CD8-positive, alpha-beta memory T cell (primary cell): ENCODE measurements at regions not wholly inside any gene's neighbourhood (a gene's known extent, or its start where the extent isn't known, plus 50 kb on each side); places are given as distances from the start of the nearest gene placed in this dataset.

ENCODE experiments used
- CTCF ChIA-PET: fragments of 350-600 bp; sonication (Branson Sonifier 250); formaldehyde crosslinking; loops from one replicate; lab custom pipeline; 2021; ENCODE audit warnings: antibody characterized with exemption; lab: Charles Lee
- POLR2A ChIA-PET: fragments of 350-600 bp; sonication (Branson Sonifier 250); formaldehyde crosslinking; loops from one replicate; lab custom pipeline; 2021; ENCODE audit warnings: antibody characterized with exemption; lab: Charles Lee
- DNase-seq, 5 donors: peaks; one replicate each; pipeline versions ENCODE4 v3.0.0 to v3.0.0-alpha.2; 2020 to 2022; ENCODE audit warnings: mixed read lengths in 1 of 5
- H3K27ac ChIP-seq: one replicate; pipeline ENCODE4 v1.7.0; 2013; ENCODE audit warnings: low read depth, mild to moderate bottlenecking, low read length, moderate library complexity
- H3K27me3 ChIP-seq: 2 replicates; pipeline ENCODE4 v1.7.0; 2013; ENCODE audit warnings: low read length, mild to moderate bottlenecking; ENCODE audit not compliant: insufficient read depth, poor library complexity, severe bottlenecking
- H3K36me3 ChIP-seq: 2 replicates; pipeline ENCODE4 v1.7.0; 2013; ENCODE audit warnings: mild to moderate bottlenecking, low read length, moderate library complexity; ENCODE audit not compliant: insufficient read depth
- H3K4me1 ChIP-seq: 2 replicates; pipeline ENCODE4 v1.7.0; 2013; ENCODE audit warnings: mild to moderate bottlenecking, low read length, moderate library complexity; ENCODE audit not compliant: insufficient read depth
- H3K4me3 ChIP-seq: 2 replicates; pipeline ENCODE4 v1.7.0; 2013; ENCODE audit warnings: mild to moderate bottlenecking, low read length
- H3K9me3 ChIP-seq: 2 replicates; pipeline ENCODE4 v1.7.0; 2013; ENCODE audit warnings: mild to moderate bottlenecking, low read length
- H3K27ac Mint-ChIP-seq, 8 donors: one replicate each; pipeline ENCODE4 v1.8.0; 2020 to 2021; ENCODE audit warnings: mixed read lengths in 8 of 8, mild to moderate bottlenecking in 6 of 8, inconsistent platforms in 3 of 8, moderate library complexity in 3 of 8
- H3K27me3 Mint-ChIP-seq, 2 donors: one replicate each; pipeline ENCODE4 v1.8.0; 2020 to 2021; ENCODE audit warnings: mixed read lengths in 2 of 2, mild to moderate bottlenecking in 1 of 2, moderate library complexity in 1 of 2
- H3K36me3 Mint-ChIP-seq, 3 donors: one replicate each; pipeline ENCODE4 v1.8.0; 2020 to 2021; ENCODE audit warnings: mixed read lengths in 3 of 3, inconsistent platforms in 1 of 3, mild to moderate bottlenecking in 1 of 3
- H3K4me1 Mint-ChIP-seq, 3 donors: one replicate each; pipeline ENCODE4 v1.8.0; 2020 to 2021; ENCODE audit warnings: mixed read lengths in 3 of 3, inconsistent platforms in 1 of 3, mild to moderate bottlenecking in 1 of 3
- H3K4me3 Mint-ChIP-seq, 7 donors: one replicate each; pipeline ENCODE4 v1.8.0; 2020 to 2021; ENCODE audit warnings: mixed read lengths in 7 of 7, mild to moderate bottlenecking in 6 of 7, moderate library complexity in 4 of 7, inconsistent platforms in 2 of 7
- H3K9me3 Mint-ChIP-seq, 5 donors: one replicate each; pipeline ENCODE4 v1.8.0; 2020 to 2022; ENCODE audit warnings: mixed read lengths in 5 of 5, mild to moderate bottlenecking in 3 of 5, moderate library complexity in 2 of 5, inconsistent platforms in 1 of 5

DNA sequence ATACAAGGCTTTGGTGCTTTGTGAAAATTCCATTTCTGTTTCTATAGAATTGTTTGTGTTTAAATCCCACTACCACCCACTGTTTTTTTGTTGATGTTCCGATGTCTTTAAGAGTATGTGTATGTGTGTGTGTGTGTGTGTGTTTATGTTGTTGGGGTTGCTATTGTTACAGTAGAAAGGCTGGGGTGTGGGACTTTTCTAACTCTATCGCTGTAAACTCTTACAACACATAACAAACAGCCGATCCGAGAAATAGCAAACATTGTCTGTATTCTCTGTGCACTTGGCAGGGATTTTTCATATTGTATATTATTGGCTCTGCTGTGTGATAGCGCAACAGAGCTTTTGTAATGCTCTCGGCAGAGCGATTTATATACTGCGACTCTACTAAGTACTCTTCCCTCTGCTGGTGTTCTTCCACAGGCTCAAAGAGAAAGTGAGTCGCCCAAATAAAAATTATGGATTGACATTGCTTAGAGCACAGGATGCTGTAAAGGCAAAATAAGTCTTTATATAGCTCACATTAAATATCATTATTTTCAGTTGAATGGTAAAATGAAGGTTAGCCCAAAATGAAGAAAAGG is 492.2 kb upstream of the ARRDC3 start:
- Mint-ChIP-seq H3K4me3 (no peak overlapping the region), H3K36me3 (no peaks in the 10 kb centered on the region), H3K4me1 (no peaks in the 10 kb centered on the region), H3K9me3 (peaks cover 0 to 21% (median 8%) of the 10 kb centered on the region in 5 donors), H3K27me3 (no peaks in the 10 kb centered on the region), H3K27ac (no peak overlapping the region)
- no peak overlapping the region for H3K27ac ChIP-seq
- no peaks in the 10 kb centered on the region for H3K4me1 ChIP-seq
- ChIA-PET POLR2A (no interaction called here), CTCF (no interaction called here)
- no peak overlapping the region for H3K4me3 ChIP-seq
- H3K27me3 ChIP-seq = no peaks in the 10 kb centered on the region
- no peak for DNase-seq
- H3K36me3 ChIP-seq = no peaks in the 10 kb centered on the region
- H3K9me3 ChIP-seq = no peaks in the 10 kb centered on the region

DNA sequence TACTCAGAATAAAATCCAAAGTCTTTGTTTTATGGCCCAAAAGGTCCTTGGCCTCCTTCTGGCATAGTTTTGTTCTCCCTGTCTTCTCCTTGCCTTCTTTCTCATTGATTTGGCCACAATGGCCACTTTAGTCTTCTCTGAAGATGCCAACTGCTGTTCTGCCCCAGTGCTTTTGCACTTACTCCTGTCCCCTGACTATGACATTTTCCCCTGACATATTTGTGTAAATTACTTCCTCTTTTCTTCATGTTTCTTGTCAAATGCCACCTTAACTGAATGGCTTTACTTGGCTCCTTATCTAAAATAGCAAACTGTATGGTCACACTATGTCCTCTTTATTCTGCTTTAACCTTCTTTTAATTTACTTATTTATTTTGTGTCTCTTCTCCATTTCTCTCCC is 484.7 kb upstream of the ARRDC3 start:
- Histone ChIP-seq H3K36me3 (no peaks in the 10 kb centered on the region), H3K4me3 (no peak overlapping the region), H3K27ac (no peak overlapping the region), H3K4me1 (no peaks in the 10 kb centered on the region), H3K27me3 (no peaks in the 10 kb centered on the region), H3K9me3 (no peaks in the 10 kb centered on the region)
- Mint-ChIP-seq H3K27me3 (no peaks in the 10 kb centered on the region), H3K36me3 (no peaks in the 10 kb centered on the region), H3K9me3 (peaks cover 0 to 8% (median 0%) of the 10 kb centered on the region in 5 donors), H3K27ac (no peak overlapping the region), H3K4me1 (no peaks in the 10 kb centered on the region), H3K4me3 (no peak overlapping the region)
- CTCF ChIA-PET = no interaction called here
- no peak for DNase-seq
- POLR2A ChIA-PET = no interaction called here

DNA sequence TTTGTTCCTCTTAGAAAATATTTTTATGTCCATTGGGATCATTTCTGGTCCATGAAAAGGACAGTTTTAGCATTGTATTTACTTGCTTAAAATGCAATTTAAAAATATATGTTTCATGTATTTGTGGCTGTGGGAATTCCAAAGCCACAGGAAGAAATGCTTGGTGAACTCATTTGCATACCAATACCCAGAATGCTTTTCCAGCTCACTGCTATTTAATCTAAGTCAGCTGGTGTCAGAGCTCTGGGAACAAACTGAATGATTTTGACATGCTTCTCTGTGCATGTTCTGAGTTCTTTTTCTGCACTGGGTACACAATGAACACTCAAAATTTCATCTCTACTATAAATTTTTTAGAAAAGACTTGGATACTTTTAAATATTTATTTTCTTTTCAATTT is 482.8 kb upstream of the ARRDC3 start:
- H3K27me3 Mint-ChIP-seq = no peaks in the 10 kb centered on the region
- H3K36me3 ChIP-seq = no peaks in the 10 kb centered on the region
- ChIA-PET POLR2A (no interaction called here), CTCF (no interaction called here)
- peaks cover 0 to 4% (median 0%) of the 10 kb centered on the region in 5 donors for H3K9me3 Mint-ChIP-seq
- no peaks in the 10 kb centered on the region for H3K36me3 Mint-ChIP-seq
- H3K9me3 ChIP-seq = no peaks in the 10 kb centered on the region
- no peak overlapping the region for H3K4me3 ChIP-seq
- H3K4me3 Mint-ChIP-seq = no peak overlapping the region
- no peak for DNase-seq
- no peaks in the 10 kb centered on the region for H3K4me1 ChIP-seq
- no peak overlapping the region for H3K27ac Mint-ChIP-seq
- no peak overlapping the region for H3K27ac ChIP-seq
- H3K4me1 Mint-ChIP-seq = no peaks in the 10 kb centered on the region
- H3K27me3 ChIP-seq = no peaks in the 10 kb centered on the region

DNA sequence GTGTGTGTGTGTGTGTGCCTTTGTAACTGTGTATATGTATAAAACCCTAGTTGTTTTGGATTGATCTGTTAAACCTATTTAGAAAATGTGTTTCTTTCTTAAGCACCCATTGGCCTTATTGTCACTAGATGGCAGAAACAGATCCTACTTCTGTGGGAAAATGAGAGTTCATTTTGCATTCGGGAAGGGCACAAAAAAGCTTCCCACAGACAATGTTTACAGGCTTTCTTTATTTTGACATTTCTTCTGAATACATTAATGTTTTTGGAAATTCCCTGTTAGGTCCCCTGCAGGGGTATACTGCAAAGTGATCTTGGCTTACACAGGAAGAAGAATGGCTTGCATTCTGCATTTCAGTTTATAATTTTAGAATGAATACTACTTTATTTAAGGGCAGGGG is 481.8 kb upstream of the ARRDC3 start:
- ChIA-PET CTCF (no interaction called here), POLR2A (no interaction called here)
- no peaks in the 10 kb centered on the region for H3K27me3 ChIP-seq
- no peaks in the 10 kb centered on the region for H3K9me3 ChIP-seq
- H3K4me1 ChIP-seq = no peaks in the 10 kb centered on the region
- H3K36me3 Mint-ChIP-seq = no peaks in the 10 kb centered on the region
- H3K36me3 ChIP-seq = no peaks in the 10 kb centered on the region
- H3K4me1 Mint-ChIP-seq = no peaks in the 10 kb centered on the region
- no peak overlapping the region for H3K4me3 Mint-ChIP-seq
- H3K27ac Mint-ChIP-seq = no peak overlapping the region
- no peak overlapping the region for H3K27ac ChIP-seq
- no peak for DNase-seq
- H3K27me3 Mint-ChIP-seq = no peaks in the 10 kb centered on the region
- H3K4me3 ChIP-seq = no peak overlapping the region
- H3K9me3 Mint-ChIP-seq = peaks cover 0 to 4% (median 0%) of the 10 kb centered on the region in 5 donors

DNA sequence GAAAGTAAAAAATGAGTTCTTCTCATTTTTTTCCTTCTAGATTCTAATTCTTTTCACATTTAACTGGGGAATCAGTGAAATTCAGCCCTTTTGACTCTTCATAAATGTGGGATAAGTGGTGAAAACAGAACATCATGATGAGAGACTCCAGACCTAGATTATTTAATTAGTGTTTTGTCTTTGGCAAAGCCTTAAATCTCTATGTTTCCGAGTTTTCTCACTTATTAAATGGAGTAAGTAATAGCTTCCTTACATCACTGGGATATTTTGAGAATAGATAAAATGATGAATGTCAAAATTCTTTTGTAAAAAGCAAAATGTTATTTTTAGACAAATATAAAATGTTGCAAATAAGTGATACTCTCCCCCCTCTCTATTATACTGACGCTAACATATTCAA is 468.6 kb upstream of the ARRDC3 start:
- no peaks in the 10 kb centered on the region for H3K36me3 Mint-ChIP-seq
- no peaks in the 10 kb centered on the region for H3K4me1 Mint-ChIP-seq
- no peaks in the 10 kb centered on the region for H3K27me3 ChIP-seq
- H3K4me3 ChIP-seq = no peak overlapping the region
- H3K9me3 ChIP-seq = no peaks in the 10 kb centered on the region
- CTCF ChIA-PET = no interaction called here
- no peak for DNase-seq
- no peaks in the 10 kb centered on the region for H3K9me3 Mint-ChIP-seq
- peaks cover 0 to 1% of the 10 kb centered on the region in 2 donors for H3K27me3 Mint-ChIP-seq
- no peaks in the 10 kb centered on the region for H3K36me3 ChIP-seq
- no peak overlapping the region for H3K27ac ChIP-seq
- H3K27ac Mint-ChIP-seq = no peak overlapping the region
- H3K4me3 Mint-ChIP-seq = no peak overlapping the region
- H3K4me1 ChIP-seq = no peaks in the 10 kb centered on the region
- POLR2A ChIA-PET = no interaction called here

DNA sequence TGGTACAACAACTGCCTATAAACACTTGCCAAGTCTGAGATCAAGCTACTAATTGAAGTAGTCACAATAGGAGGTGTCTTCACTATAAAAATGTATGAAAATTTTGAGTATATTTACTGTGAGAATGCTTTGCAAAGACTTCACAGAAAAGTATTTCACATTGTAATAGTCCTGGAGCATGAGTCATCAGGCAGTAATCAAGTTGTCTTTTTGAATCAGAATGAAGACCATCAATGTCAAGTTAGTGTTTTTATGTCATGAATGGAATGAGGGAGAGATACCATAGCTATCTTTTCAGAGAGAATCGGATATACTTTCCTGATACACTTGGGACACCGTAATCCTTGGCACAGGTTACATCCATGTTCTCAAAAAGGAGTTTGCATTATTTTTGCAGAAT is 466.9 kb upstream of the ARRDC3 start:
- no peak overlapping the region for H3K27ac Mint-ChIP-seq
- H3K9me3 Mint-ChIP-seq = no peaks in the 10 kb centered on the region
- no peak overlapping the region for H3K27ac ChIP-seq
- no peak for DNase-seq
- H3K4me3 Mint-ChIP-seq = no peak overlapping the region
- no peaks in the 10 kb centered on the region for H3K4me1 ChIP-seq
- H3K4me1 Mint-ChIP-seq = no peaks in the 10 kb centered on the region
- no peaks in the 10 kb centered on the region for H3K27me3 ChIP-seq
- H3K27me3 Mint-ChIP-seq = peaks cover 0 to 1% of the 10 kb centered on the region in 2 donors
- no peaks in the 10 kb centered on the region for H3K36me3 Mint-ChIP-seq
- CTCF ChIA-PET = no interaction called here
- no peak overlapping the region for H3K4me3 ChIP-seq
- H3K9me3 ChIP-seq = no peaks in the 10 kb centered on the region
- no peaks in the 10 kb centered on the region for H3K36me3 ChIP-seq
- POLR2A ChIA-PET = no interaction called here

DNA sequence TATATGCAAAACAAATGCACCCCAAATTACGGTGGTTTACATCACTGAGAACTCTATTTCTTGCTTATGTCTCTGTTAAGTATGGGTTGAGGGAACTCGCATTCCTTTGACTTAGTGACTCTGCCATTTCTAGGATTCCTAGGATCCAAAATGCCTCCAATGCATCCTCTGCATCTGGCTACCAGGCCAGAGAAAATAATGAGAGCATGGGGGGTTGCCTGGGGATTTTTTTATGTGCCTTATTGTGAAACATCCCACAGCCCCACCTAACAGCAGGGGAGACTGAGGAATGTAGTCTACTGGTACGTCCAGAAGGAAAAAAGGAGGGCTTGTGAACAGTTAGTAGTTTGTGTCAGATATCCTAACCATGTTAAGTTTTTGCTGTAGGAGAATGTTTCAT is 466.0 kb upstream of the ARRDC3 start:
- no peaks in the 10 kb centered on the region for H3K4me1 ChIP-seq
- DNase-seq = no peak
- Mint-ChIP-seq H3K9me3 (peaks cover 0 to 4% (median 0%) of the 10 kb centered on the region in 5 donors), H3K36me3 (no peaks in the 10 kb centered on the region), H3K4me1 (no peaks in the 10 kb centered on the region), H3K27me3 (peaks cover 0 to 1% of the 10 kb centered on the region in 2 donors), H3K27ac (no peak overlapping the region), H3K4me3 (no peak overlapping the region)
- no peaks in the 10 kb centered on the region for H3K27me3 ChIP-seq
- no peaks in the 10 kb centered on the region for H3K9me3 ChIP-seq
- no peak overlapping the region for H3K4me3 ChIP-seq
- ChIA-PET CTCF (no interaction called here), POLR2A (no interaction called here)
- H3K27ac ChIP-seq = no peak overlapping the region
- H3K36me3 ChIP-seq = no peaks in the 10 kb centered on the region

DNA sequence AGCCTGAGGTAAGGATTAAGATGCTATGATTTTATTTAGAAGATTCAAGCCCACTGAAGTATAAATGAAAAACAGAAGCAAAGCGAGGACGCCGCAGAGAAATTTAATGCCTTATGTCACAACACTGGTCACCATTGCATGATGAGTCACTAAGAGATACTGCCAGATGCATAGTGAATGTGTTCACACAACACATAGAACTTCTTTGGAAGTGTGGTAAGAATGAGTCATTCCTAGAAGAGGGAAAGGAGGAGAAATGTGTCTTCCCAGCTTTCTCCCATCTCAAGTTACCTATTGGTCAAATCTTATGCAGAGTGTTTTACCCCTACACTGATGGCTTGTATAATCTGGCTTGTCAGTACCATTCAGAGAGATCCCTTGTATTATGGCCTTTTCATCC is 465.3 kb upstream of the ARRDC3 start:
- H3K9me3 ChIP-seq = no peaks in the 10 kb centered on the region
- H3K27me3 ChIP-seq = no peaks in the 10 kb centered on the region
- H3K27ac ChIP-seq = no peak overlapping the region
- Mint-ChIP-seq H3K36me3 (no peaks in the 10 kb centered on the region), H3K9me3 (peaks cover 0 to 7% (median 0%) of the 10 kb centered on the region in 5 donors), H3K4me1 (no peaks in the 10 kb centered on the region), H3K4me3 (no peak overlapping the region), H3K27me3 (peaks cover 0 to 1% of the 10 kb centered on the region in 2 donors), H3K27ac (no peak overlapping the region)
- no peak for DNase-seq
- CTCF ChIA-PET = no interaction called here
- POLR2A ChIA-PET = no interaction called here
- no peak overlapping the region for H3K4me3 ChIP-seq
- H3K36me3 ChIP-seq = no peaks in the 10 kb centered on the region
- H3K4me1 ChIP-seq = no peaks in the 10 kb centered on the region

DNA sequence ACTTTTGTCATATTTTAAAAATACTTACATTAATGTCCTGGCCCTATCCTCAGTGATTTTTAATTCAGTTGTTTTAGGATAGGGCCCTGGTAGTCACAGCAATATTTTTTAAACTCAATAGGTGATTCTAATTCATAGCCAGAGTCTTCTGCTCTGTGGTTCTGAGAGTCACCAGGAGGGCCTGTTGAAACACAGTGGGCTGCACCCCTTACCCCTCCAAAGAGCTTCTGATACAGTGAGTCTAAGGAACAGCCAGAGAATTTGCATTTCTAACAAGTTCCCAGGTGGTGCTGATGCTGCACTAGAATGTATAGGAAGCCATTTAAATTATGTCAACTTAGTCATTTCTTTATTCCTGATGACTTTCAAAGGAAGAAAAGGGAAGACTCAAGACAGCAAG is 458.3 kb upstream of the ARRDC3 start:
- Histone ChIP-seq H3K27me3 (no peaks in the 10 kb centered on the region), H3K4me3 (no peak overlapping the region), H3K36me3 (no peaks in the 10 kb centered on the region), H3K4me1 (no peaks in the 10 kb centered on the region), H3K27ac (no peak overlapping the region), H3K9me3 (no peaks in the 10 kb centered on the region)
- no peak for DNase-seq
- H3K27me3 Mint-ChIP-seq = no peaks in the 10 kb centered on the region
- no peaks in the 10 kb centered on the region for H3K4me1 Mint-ChIP-seq
- no peak overlapping the region for H3K4me3 Mint-ChIP-seq
- POLR2A ChIA-PET = no interaction called here
- H3K27ac Mint-ChIP-seq = no peak overlapping the region
- peaks cover 0 to 9% (median 0%) of the 10 kb centered on the region in 5 donors for H3K9me3 Mint-ChIP-seq
- CTCF ChIA-PET = no interaction called here
- no peaks in the 10 kb centered on the region for H3K36me3 Mint-ChIP-seq
